ENCODE measurements at regions not wholly inside any gene's neighbourhood (a gene's known extent, or its start where the extent isn't known, plus 50 kb on each side); places are given as distances from the start of the nearest gene placed in this dataset.

DNA sequence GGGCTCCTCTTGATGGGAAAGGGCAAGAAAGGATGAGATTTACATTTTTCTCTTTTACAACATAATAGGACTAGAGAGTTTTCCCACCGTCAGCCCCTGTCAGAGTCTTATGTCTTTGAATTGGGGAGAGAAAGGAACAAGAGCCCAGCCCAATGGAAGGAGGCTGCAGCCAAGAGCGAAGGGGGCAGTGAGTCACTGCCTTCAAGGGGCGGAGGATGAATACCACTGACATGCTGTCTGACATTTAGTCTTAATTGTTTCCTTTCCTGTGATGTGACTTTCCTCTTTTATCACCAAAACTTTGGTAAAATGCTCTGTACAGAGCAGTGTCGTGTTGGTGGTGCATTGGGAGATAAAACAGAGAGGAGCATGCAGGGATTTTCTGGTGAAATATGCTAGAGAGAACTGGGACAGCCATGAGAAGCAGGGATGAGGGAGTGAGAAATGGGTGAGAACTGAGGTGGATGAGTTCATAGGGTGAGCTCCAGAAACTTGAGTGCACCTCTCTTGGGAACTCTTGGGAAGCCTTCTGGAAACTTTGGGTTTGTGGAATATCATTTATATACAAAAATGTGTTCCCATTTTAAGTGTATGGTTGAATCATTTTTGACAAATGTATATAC lies 179.9 kb upstream of the FGGY start:
- peak; percentile 79 for DNase-seq (ENCODE audit: low spot score)

DNA sequence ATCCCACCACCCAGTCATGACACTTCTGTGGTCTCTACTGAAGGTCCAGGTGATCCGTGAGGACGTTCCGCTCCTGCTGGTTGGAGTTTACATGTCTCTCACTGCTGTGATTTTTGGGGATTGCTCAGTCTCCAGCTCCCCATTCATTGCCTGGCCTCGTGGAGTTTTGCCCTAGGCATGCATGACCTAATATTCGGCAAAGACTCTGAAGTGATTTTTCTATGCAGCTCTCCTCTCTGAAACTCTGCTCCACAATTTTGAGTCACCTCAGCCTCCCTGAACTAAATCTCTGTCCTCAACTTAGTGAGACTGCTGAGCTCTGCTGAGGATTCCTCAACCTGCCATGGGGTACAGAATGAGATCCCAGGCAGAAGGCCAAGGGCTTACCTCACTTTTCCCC lies 174.4 kb upstream of the FGGY start:
- no peak for DNase-seq (ENCODE audit: low spot score)

DNA sequence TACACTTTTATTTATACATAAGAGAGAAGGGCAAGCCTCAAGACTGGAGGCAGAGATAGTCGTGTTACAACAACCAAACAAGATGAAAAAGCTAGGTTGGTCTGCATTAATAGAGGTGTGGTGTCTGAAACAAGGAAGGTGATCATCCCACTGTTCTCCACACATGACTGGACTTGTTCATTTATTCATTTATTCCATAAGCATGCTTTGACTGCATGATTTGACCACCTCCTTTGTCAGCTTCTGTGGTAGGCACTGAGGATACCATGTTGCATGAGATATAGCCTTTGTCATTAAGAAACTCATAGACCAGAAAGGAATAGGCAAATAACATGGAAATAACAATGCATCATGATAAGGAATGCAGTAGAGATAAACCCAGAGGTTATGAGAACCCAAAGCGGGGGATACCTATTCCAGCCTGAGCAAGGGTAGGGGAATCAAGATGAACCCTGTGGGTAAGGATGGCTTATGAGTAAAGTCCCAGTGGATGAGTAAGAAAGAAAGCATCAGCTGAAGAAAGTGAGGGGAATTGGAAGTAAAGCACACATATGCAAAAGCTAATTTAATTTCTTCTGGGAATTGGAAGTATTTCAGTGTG lies 173.7 kb upstream of the FGGY start:
- no peak for DNase-seq (ENCODE audit: low spot score)

DNA sequence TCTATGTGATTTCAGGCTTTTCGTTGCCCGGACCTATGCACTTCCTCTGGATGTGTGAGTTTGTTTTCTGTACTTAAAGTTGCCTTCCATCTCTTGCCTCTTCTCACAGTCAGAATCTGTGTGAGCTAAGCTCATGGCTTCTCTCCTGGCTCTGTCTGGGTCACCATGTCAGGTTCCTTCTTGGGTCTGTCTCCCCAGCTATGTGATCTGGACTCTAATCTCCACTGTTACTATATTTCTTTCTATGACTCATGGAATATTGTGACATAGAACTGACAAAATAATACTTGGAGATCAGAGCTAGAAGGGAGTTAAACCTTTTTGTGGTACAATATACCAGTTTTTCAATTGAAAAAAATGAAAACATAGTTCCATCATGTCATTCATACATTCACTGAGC lies 172.7 kb upstream of the FGGY start:
- DNase-seq (ENCODE audit: low spot score), result peak; percentile 29

DNA sequence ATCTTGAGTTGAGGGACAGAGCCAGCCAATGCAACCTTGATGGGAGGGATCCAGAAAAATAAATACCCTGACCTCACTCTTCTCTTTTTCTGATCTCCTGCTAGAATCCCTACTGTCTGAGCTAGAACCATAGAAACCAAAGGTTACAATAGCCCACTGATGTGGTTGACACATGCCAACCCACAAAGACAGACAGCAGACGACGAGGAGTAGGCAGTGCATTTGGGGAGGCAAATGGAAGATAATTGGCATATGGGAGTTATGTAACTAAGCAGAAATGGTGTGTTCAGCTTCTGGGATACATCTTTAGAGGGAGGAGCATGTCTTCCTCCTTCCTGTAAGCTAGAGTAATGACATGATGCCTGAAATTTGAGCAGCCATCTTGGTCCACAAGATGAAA lies 171.7 kb upstream of the FGGY start:
- DNase-seq (ENCODE audit: low spot score), result no peak

DNA sequence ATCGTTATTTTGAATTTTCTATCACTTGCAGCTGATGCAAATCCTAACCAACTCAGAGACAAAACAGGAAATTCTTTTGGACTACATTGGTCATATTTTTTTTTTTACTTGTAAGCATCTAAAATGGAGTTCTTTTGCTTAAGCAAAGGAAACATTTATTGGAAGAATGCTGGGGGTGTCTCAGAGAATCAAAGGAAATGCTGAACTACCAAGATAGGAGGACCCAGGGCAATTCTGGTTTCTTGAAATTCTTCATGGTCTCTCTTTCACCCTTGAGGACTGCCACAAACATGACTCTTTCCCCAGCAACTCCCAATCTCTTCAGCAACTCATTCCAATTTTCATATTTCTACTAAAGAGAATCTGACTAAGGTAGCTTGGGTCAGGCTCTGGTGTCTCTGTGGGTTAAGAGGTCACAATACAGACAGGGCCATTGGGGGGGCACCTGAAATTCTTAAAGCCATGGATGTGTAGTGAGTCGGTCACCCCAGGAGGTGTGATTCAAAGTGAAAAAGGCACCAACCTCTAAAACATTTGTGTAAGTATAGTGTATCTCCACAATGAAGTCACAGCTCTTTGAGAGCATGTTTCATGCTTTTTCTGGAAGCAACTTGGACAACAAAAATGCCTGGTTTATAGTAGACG lies 171.1 kb upstream of the FGGY start:
- no peak for DNase-seq (ENCODE audit: low spot score)

DNA sequence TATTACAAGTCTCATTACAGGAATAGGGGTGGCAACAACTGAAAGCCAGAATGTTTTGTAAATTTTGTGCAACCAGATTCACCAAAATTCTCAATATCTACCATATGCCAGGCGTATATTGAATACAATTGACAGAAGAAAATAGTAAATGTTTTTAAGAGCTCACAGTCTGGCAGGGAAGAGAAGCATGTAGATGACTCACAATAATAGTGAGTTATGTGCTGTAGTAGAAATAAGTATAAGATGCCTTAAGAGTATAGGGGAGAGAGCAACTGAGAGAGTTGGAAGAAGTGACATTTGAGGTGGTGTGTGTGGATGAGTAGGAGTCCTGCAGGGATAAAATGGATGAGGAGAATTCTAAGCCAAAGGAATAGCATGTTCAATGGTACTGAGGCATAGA lies 170.5 kb upstream of the FGGY start:
- DNase-seq (ENCODE audit: low spot score), result no peak

DNA sequence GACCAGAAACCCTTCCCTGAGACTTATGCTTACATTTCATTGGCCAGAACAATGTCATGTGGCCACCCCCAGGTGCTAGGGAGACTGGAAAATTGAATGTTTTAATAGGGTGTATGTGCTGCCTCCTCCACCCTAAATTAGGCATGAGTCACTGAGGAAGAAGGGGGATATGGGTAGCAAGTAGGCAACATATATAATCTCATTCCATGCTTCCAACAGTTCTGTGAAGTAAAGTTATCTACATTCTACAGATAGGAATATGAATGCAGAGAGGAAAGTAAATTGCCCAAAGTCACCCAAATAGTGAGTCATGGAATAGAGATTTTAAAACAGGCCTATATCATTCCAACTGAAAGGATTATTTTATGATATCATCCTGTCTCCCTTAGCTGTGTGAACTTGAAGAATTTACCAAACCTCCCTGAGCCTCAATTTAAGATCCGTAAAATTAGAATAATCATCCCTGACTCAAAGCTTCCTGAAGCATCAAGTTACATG lies 168.6 kb upstream of the FGGY start:
- DNase-seq (ENCODE audit: low spot score), result peak; percentile 64

DNA sequence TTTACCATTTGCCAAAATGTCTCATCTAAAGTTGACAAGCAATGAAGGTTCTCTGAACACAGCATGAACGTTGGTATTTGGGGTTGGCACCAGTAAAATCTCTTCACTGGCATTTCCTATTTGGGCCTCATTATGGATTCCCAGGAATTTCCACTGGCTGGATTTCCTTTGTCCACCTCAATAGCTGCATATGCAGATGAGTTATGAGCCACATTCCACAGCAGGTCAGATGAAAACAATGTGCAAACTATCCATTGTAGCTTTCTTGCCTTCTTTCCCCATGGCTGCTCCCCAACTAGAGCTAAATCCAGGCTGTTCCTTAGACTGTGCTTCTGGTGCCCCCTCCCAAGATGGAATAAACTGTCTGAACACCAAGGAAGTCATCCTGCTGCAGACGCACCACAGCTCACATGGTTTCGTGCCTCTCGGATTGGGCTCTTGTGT lies 168.1 kb upstream of the FGGY start:
- peak; percentile 83 for DNase-seq (ENCODE audit: low spot score)

DNA sequence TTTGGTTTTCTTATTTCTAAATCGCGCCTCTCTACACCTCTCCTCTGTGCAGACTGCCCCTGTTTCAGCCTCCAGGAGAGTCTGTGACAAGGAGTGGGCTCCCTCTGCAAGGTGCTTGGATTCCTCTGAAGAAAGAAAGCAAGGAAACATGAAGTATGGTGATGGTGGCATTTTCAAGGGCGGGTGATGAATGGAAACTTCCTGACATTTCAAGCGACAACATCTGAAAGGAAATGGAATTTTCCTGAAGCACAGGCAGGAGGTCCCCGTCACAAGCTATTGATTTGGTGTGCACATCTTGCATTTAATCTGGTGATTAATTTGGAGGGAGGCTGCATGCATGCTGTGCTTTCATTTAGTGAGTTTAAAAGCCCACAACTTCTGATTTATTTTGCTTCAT lies 164.6 kb upstream of the FGGY start:
- DNase-seq (ENCODE audit: low spot score), result no peak

DNA sequence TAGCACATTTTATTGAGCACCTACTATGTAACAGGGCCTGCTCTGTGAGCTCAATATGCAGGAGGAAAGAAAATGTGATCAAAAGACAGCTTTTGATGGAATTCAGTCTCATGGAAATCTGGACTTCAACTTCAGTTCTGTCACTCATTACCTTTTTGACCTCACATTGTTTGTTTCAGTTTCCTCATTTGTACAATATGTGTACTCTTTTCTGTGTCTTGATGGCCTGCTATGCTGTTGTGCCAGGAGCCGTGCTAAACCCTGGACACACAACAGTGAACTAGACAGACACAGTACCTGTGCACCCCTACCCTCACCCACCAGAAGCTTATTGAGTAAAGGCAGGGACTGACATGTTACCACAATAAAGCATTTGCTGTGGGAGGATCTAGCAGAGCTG lies 162.9 kb upstream of the FGGY start:
- no peak for DNase-seq (ENCODE audit: low spot score)

DNA sequence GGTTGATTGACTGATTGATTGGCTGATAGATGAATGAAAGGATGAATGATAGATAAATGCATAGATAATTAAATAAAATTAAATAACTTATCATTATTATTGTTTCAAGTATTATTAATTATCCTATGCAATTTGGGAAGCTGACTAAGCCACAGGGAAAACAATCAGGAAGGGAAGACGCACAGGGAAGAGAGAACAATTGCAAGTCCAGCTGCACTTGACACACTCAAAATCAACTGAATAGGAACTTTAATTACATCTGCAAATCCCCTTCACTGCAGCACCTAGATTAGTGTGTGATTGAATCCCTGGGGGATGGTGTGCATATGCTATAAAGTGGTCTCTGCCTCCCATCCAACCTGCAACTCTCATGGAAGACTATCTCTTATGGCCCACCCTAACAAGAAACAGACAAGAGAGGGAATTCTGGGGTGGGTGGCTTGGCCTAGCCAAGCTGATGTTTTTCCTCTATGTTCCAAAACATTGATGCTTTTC lies 161.1 kb upstream of the FGGY start:
- no peak for DNase-seq (ENCODE audit: low spot score)

DNA sequence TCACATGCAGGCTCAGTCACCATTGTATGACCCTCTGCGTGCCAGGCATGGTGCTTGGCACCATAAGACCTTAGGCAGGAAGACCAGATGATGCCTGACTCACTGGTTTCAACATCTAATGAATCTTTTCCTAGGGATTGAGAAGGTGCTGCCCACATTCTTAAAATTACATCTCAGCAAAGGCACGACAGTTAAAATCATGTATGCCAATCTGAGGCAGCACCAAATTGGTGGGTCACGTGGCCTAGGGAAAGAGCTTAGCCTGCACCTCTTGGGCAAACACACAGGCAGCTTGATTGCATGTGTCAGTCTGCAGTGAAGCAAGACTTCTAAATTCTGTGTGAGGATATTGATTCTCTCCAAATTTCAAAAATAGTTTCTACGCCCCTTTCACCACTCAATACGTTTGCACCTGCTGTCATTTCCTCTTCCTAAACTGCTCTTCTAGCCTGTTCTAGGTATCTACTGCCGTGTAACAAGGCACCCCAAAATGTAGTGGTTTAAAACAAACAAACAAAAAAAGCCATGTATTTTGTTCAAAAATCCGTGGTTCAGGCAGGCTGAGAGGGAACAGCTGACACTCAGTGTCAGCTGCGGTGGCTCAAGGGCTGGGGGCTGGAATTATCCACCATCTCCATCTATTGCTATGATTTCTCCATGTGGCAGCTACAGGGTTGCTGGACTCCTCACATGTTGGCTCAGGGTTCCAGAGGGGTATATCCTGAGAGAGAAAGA lies 160.2 kb upstream of the FGGY start:
- peak; percentile 68 for DNase-seq (ENCODE audit: low spot score)

DNA sequence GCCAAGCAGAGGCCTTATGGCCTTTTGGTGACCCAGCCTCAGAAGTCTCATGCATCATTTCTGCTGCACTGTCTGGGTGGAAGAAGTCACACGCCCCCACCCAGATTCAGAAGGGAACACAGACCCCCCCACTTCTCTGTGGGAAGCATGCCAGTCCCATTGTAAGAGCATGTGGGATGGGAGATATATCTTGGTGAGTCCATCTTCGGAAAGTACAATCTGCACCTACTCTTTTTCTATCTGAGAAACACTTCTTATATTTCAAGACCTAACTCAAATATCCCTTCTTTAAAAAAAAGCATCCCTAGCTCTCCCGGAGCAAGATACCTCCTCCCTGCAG lies 159.6 kb upstream of the FGGY start:
- DNase-seq (ENCODE audit: low spot score), result no peak

DNA sequence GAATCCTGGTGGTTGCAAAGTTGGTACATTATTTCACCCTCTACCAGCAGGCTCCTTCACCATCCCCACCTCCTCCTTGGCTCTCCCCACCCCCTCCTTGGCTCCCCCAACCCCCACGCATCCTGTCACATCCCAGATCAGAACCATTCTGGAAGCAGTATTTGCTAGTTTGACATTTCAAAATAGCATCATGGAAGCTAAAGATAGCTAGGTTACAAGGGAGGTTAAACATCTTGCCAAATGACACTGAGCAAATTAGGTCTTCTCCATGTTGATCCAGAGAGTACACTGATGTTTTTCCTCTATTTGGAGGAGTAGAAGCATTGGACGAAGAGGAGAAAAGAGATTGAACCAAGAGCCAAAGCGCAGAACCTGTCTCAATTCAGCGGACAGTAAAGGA lies 158.9 kb upstream of the FGGY start:
- no peak for DNase-seq (ENCODE audit: low spot score)

DNA sequence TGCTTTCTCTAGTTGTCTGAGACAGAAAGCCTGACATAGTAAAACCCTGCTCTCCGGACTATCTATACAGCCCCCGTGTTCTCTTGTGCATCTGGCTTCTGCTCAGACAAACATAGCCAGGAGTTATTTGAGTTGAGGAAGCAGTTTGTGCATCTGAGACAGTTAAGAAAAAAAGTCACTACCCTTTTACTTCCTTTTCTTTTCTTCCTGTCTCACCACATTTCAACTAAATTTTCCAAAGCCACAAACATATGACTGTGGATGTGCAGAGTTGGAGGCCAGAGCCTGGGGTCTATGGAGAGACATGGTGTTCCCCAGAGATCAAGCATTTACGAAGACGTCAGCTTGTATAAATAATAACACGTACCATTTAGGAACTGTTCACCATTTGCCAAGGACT lies 158.5 kb upstream of the FGGY start:
- no peak for DNase-seq (ENCODE audit: low spot score)

DNA sequence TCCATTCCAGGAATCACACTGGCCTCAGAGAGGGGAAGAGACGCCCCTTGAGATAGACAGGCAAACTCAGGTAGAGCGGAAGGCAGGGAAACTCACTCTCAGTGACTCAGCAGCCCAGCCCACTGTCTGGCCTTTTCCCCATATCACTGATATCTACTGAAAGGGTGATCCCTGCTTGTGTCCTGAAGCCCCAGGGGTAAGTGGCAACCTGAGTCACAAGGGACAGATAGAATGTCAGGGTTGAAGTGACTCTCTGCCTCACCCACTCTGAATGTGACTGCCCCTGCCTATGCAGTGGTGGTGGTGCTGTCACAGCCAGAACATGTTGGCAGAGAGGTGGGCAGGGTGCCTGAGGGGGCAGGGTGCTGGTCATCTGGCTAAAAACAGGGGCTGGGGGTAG lies 157.5 kb upstream of the FGGY start:
- no peak for DNase-seq (ENCODE audit: low spot score)

DNA sequence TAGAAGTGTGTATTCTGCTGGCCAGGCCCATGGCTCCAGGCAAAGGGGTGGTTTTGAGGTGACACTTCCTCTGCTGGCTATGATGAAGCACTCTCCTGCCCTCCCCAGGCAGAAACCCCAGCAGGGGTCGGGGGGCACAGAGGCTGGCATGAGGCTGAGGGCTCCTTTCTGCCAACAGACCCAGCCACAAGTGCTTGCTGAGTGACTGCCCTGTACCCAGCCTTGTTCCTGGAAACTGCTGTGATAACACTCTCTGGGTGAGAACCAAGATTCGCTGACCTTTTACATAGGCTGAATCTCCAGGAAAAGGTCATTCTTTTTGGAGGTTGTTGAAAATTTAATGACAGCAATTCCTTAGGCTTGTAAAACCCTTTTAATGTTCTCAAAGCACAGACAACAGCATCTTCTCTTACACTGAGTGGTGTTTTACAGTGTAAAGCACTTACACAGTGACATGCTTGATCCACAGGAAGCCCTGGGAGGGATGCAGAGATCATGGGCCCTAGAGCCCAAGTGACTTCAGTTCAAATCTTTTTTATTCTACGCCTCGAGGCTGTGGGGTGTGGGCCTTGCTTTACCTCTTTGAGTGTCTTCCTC lies 155.5 kb upstream of the FGGY start:
- no peak for DNase-seq (ENCODE audit: low spot score)

DNA sequence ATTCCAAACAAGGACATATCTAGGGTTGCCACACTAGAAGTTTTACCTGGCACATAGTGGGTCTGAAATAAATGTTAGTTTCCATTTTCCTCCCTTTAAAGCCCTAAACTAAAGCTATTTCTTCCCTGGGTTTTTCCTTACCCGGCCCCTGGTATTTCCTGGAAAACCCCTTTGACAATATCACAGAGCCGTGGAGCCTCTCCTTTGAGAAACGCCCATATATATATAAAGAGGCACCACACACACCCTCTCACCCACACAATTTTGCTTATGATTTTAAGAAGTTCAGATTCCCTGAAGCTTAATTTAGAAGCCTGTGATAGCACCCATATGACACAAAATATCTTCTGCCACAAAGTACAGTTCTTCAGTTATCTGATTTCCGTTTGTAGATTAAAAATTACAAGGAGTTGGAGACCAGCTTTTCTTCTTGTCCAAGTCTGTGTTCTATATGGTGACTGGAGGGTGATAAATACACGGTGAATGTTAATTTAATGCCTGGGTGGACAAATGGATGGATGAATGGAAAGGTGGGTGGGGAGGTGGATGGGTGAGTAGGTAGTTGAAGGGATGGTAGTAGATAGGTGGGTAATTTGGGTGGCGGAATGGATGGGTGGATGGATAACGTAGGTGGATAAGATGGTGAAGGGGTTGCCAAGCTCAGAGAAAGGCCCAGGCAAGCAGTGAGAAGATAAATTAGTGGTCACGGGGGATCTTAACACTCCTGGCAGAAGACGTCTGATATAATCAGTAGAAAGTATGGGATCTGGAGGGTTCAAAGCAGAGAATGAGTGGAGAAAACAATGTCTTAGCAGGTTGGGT lies 154.4 kb upstream of the FGGY start:
- no peak for DNase-seq (ENCODE audit: low spot score)

DNA sequence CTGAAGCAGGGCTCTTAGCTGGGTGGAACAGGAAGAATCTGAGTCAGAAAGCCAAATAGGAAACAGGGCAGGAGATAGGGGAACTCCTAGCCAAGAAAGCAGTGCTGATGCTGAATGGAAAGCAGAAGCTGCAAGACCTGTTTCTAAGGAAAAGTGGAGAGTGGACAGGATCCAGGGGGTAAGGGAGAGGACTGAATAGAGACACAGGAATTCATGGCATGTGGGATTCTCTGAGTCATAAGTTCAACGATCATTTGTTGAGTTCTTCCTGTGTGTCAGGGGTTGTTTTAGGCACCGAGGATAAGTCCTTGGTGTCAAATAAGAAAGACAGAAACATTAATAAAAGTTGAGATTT lies 153.8 kb upstream of the FGGY start:
- DNase-seq (ENCODE audit: low spot score), result peak; percentile 93

DNA sequence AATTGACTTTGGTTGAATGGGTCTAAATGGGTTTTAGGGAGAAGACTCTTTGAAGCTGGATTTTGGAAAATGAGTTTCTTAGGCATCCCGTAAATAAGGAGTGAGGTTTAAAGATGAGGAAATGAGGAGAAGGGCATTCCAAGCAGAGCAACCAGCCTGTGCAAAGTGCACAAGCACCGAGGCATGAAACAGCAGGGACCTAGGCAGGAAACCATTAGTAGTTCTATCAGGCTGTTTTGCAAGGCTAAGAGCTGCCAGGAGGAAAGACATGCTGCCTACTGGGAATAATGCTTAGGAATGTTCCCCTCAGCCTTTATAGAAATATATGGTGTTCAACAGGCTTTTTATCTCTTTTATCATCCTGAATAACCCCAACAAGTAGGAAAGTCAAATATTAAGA lies 153.1 kb upstream of the FGGY start:
- DNase-seq (ENCODE audit: low spot score), result no peak

DNA sequence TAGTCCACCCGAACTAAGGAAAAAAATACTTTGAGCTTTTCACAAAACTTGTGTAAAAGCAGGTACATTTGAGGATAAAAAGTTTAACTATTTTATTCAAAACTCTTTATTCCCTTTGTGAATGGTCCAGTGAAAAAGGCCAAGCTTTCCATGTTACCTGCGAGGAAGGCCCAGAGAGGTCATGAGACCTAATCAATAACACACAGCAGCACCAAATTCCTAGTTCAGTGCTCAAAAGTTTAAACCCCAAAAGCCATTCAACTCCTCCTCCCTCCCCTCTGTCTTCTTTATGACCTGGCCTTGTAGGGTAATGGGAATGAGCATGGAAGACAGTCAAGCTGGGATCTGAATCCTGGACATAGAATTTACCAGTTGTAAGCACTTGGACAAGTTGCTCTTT lies 151.9 kb upstream of the FGGY start:
- no peak for DNase-seq (ENCODE audit: low spot score)
